ENCODE measurements at regions not wholly inside any gene's neighbourhood (a gene's known extent, or its start where the extent isn't known, plus 50 kb on each side); places are given as distances from the start of the nearest gene placed in this dataset.

DNA sequence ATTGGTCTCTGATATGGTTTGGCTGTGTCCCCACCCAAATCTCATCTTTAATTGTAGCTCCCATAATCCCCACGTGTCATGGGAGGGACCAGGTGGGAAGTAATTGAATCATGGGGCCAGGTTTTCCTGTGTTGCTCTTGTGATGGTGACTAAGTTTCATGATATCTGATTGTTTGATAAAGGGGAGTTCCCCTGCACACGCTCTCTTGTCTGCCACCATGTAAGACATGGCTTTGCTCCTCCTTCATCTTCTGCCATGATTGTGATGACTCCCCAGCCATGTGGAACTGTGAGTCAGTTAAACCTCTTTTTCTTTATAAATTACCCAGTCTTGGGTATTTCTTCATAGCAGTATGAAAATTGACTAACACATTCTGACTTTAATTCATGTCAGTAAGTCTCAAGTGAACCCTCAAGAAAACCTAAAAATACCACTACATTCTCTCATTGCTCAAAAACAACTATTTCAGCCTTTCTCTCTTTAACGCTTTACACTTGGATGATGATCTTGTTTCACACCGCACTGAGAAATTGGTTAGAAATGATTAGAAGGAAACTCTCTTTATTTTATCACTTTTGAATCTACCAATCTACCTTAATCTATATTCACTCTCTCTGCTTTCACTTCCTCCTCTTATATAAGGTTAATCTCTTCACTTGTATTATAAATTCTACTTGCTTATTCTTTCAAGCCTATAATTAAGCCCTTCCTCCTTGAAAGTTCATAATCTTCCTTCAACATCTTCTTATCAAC is 110.1 kb downstream of the GALR1 start:
- TF ChIP-seq, protein P1, sequence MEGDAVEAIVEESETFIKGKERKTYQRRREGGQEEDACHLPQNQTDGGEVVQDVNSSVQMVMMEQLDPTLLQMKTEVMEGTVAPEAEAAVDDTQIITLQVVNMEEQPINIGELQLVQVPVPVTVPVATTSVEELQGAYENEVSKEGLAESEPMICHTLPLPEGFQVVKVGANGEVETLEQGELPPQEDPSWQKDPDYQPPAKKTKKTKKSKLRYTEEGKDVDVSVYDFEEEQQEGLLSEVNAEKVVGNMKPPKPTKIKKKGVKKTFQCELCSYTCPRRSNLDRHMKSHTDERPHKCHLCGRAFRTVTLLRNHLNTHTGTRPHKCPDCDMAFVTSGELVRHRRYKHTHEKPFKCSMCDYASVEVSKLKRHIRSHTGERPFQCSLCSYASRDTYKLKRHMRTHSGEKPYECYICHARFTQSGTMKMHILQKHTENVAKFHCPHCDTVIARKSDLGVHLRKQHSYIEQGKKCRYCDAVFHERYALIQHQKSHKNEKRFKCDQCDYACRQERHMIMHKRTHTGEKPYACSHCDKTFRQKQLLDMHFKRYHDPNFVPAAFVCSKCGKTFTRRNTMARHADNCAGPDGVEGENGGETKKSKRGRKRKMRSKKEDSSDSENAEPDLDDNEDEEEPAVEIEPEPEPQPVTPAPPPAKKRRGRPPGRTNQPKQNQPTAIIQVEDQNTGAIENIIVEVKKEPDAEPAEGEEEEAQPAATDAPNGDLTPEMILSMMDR (IDR thresholded peaks at IDR 0.05; ENCODE audit: insufficient read depth, low read length) = no peak
- no peak for DNase-seq (ENCODE audit: low read depth)
- no peak overlapping the region for H3K4me3 ChIP-seq (ENCODE audit: low read depth, low read length)

DNA sequence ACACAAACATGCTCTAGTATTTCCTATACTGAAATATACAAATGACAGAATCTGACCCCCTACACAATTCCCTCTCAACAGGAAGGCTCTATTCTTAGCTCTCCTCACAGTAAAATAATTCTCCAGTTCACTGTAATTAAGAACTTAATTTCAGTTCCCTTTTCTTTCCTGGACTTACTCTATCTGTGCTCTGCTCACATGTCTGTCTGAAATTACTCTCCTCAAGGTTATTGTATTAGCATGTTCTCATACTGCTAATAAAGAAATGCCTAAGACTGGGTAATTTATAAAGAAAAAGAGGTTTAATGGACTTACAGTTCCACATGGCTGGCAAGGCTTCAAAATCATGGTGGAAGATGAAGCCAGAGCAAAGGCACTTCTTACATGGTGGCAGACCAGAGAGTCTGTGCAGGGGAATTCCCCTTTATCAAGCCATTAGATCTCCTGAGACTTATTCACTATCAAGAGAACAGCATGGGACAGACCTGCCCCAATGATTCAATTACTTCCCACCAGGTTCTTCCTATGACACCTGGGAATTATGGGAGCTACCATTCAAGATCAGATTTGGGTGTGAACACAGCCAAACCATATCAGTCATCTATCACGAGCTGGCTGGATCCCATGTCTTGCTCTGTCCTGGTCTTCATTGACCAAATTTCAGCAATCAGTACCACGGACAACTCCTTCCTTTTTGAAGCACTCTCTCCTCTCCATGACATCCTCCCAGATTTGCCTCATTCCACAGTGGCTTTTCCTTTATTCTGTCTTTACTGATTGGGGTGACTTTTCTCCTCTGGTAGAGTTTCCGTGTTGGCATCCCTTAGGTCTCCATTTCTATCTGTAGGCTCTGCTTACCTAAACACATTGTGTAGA is 110.9 kb downstream of the GALR1 start:
- DNase-seq (ENCODE audit: low read depth) = no peak
- TF ChIP-seq, protein P1 (IDR thresholded peaks at IDR 0.05; ENCODE audit: insufficient read depth, low read length) = no peak
- no peak overlapping the region for H3K4me3 ChIP-seq (ENCODE audit: low read depth, low read length)

DNA sequence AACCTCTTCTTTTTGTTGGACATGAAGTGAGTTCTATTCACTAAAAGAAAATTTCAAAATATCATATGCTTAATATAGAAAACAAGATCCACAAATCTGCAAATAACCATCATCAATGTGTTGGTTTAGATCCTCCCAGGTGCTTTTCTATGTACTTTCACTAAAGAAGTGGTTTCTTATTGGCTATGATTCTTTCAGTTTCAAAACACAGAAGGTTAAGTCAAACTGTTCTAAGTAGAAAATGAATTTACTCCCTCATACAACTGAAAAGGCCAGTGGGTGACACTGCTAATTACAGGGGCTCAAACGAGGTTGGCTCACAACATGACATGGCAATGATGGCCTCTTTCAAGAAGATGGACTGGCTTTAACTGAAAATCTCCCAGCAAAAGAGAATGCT is 111.7 kb downstream of the GALR1 start:
- no peak for DNase-seq (ENCODE audit: low read depth)
- TF ChIP-seq, protein P1 (IDR thresholded peaks at IDR 0.05; ENCODE audit: insufficient read depth, low read length) = no peak
- H3K4me3 ChIP-seq (ENCODE audit: low read depth, low read length) = no peak overlapping the region

DNA sequence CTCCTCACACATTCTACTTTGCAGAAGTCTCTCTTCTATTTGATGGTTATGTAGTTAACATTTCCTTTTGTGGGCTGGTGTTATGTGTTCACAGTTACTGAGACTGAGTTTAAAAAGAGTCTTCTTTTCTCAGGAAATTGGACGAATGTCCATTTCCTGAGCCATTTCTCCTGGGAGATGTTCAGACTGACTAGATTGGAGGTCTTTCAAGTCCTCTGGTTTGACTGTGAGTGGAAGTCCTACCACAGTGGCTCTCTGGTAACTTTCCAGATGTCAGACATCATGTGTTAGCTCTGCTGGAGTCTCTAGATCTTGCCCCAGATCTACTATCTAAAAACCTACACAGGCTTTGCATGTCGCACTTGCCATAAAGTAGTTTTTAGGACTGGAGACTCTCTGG is 116.0 kb downstream of the GALR1 start:
- no peak for DNase-seq (ENCODE audit: low read depth)
- H3K4me3 ChIP-seq (ENCODE audit: low read depth, low read length) = no peak overlapping the region
- TF ChIP-seq, protein P1 (IDR thresholded peaks at IDR 0.05; ENCODE audit: insufficient read depth, low read length) = no peak

DNA sequence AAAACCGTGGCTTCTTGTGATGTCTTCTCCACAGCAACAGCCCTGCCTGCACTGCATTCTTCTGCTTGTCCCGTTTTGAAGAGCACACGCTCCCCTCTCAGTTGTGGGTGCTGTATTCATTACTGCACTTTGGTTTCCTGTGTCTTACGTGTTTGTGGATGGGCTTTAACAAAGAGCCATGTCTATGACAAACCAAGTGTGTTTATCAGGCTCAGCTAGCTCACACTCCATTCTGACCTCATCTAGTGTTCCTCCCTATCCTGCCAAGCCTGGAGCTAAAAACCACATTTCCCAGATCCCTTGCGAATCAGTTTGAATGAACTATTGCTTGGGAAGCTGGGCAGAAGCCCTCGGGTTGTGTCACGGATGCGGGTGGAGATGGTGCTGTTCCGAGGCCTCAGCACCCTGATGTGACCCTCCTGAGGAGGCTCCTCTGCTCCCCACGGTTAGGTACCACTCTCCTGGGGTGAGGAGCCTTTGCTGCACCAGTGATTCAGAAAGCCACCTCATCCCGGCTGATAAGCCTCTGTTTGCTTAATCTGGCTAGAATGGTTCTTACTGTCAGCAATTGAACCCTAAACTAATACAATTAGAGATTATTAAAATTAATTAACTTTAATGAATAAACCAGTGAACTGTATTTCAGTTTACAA is 116.5 kb downstream of the GALR1 start:
- TF ChIP-seq, protein P1 (IDR thresholded peaks at IDR 0.05; ENCODE audit: insufficient read depth, low read length) = no peak
- H3K4me3 ChIP-seq (ENCODE audit: low read depth, low read length) = no peak overlapping the region
- peak; percentile 9 for DNase-seq (ENCODE audit: low read depth)

DNA sequence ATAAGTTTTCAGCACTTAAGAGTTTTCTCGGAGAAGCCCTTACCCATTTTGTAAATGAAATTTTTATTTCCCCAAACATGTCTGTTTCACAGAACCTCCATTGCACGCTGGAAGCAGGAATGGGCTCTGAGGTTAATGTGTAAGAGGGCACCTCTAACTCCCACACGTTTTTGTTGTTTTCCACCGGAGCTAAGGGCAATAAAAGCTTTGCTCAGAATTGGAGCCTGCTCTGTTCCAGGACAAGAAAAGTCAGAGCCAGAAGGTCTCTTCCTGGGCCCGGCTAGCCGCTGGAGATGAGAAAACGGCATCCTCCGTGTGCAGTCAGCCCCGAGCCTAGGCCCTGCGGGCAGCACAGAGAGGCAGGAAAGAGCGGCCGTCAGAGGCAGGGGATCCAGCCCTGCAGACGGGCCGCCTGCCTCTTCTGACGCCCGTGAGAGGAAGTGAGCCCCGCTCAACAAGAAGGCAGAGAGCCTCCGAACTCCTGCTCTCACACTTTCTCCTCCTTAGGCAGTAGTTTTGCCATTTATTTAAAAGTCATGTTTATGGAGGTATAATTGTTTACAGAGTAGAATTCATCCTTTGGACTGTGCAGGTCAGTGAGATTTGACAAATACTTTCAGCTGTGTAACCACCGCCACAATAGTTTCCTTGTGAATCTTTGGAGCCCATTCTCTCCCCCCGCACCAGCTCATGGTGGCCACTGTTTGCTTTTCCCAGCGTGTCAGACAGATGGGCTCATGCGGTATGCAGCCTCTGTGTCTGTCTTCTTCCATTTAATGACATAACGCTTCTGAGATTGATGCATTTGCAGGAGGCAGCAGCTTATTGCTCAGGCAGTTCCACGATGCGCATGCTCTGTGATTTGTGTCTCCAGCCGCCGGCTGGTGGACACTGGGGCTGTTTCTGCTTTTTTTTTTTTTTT is 117.3 kb downstream of the GALR1 start:
- TF ChIP-seq, protein P1 (IDR thresholded peaks at IDR 0.05; ENCODE audit: insufficient read depth, low read length) = no peak
- DNase-seq (ENCODE audit: low read depth) = no peak
- H3K4me3 ChIP-seq (ENCODE audit: low read depth, low read length) = no peak overlapping the region

Measured in fibroblast of the aortic adventitia (primary cell).